SKM-1 treated with dmso at 0.1 percent for 144 hours (cell line): ENCODE measurements at regions not wholly inside any gene's neighbourhood (a gene's known extent, or its start where the extent isn't known, plus 50 kb on each side); places are given as distances from the start of the nearest gene placed in this dataset.
"Not testable (repeated sequence)": the region's sequence is repeated elsewhere in the genome, so short reads cannot be mapped to it uniquely, and the experiment has no call there.

ENCODE experiments used
- DNase-seq: peaks from one replicate; lab custom pipeline; 2025; ENCODE audit not compliant: unreplicated experiment; lab: John Stamatoyannopoulos, UW

- no peak for DNase-seq
These were observed 105.2 kb upstream of the ZNF648 start for GRCh38 chr1:182166750-182167149.

- no peak for DNase-seq
These were observed 104.8 kb upstream of the ZNF648 start for GRCh38 chr1:182166321-182166720.

- DNase-seq: no peak
These were observed 102.8 kb upstream of the ZNF648 start for GRCh38 chr1:182164273-182164672.

GRCh38 chr1:182163821-182164223, 102.3 kb upstream of the ZNF648 start:
- DNase-seq: no peak

GRCh38 chr1:182159443-182159842, 97.9 kb upstream of the ZNF648 start:
- no peak for DNase-seq

GRCh38 chr1:182157187-182157586, 95.7 kb upstream of the ZNF648 start:
- no peak for DNase-seq

- not testable (repeated sequence) for DNase-seq
These were observed 92.9 kb upstream of the ZNF648 start for GRCh38 chr1:182154425-182154824.

- peak; percentile 100 for DNase-seq
These were observed 88.0 kb upstream of the ZNF648 start for GRCh38 chr1:182149411-182149965.

- DNase-seq: no peak
These were observed 86.4 kb upstream of the ZNF648 start for GRCh38 chr1:182147951-182148350.

- DNase-seq: peak; percentile 97
These were observed 85.8 kb upstream of the ZNF648 start for GRCh38 chr1:182147136-182147820.

GRCh38 chr1:182146286-182146685, 84.8 kb upstream of the ZNF648 start:
- no peak for DNase-seq

- no peak for DNase-seq
These were observed 83.9 kb upstream of the ZNF648 start for GRCh38 chr1:182145441-182145840.

- DNase-seq: no peak
These were observed 83.1 kb upstream of the ZNF648 start for GRCh38 chr1:182144646-182145030.

- peak; percentile 70 for DNase-seq
These were observed 82.5 kb upstream of the ZNF648 start for GRCh38 chr1:182143825-182144645.

- peak; percentile 78 for DNase-seq
These were observed 81.7 kb upstream of the ZNF648 start for GRCh38 chr1:182143154-182143657.

GRCh38 chr1:182142621-182143020, 81.1 kb upstream of the ZNF648 start:
- DNase-seq: no peak

GRCh38 chr1:182141040-182141439, 79.5 kb upstream of the ZNF648 start:
- DNase-seq: no peak

GRCh38 chr1:182139496-182139895, 78.0 kb upstream of the ZNF648 start:
- no peak for DNase-seq

GRCh38 chr1:182137546-182137945, 76.0 kb upstream of the ZNF648 start:
- DNase-seq: no peak

GRCh38 chr1:182135946-182136345, 74.4 kb upstream of the ZNF648 start:
- DNase-seq: no peak

- DNase-seq: no peak
These were observed 72.7 kb upstream of the ZNF648 start for GRCh38 chr1:182134257-182134656.

GRCh38 chr1:182133181-182133580, 71.7 kb upstream of the ZNF648 start:
- no peak for DNase-seq
